ENCODE measurements at regions not wholly inside any gene's neighbourhood (a gene's known extent, or its start where the extent isn't known, plus 50 kb on each side); places are given as distances from the start of the nearest gene placed in this dataset.

DNA sequence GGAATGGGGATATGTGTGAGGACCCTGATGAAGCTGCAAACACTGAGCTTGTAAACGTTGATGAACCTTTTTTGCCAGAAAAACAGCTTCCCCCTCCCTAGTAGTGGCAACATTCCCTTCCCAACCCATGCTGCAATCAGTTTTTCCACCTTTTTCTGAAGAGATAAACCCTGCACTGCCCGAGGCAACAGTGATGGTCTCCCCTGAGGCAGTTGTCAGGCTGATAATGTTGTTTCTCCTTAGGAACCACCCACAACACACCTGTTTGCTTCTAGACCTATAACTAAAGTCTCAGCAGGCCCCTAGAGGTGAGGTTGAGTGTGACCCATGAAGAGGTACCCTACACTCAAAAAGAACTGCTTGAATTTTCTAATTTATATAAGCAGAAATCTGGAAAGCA, 922.4 kb upstream of the ADGRL4 start:
- no peak overlapping the region for H3K4me3 ChIP-seq (replicated peaks; ENCODE audit: low read depth, low read length)
- TF ChIP-seq, protein P1, sequence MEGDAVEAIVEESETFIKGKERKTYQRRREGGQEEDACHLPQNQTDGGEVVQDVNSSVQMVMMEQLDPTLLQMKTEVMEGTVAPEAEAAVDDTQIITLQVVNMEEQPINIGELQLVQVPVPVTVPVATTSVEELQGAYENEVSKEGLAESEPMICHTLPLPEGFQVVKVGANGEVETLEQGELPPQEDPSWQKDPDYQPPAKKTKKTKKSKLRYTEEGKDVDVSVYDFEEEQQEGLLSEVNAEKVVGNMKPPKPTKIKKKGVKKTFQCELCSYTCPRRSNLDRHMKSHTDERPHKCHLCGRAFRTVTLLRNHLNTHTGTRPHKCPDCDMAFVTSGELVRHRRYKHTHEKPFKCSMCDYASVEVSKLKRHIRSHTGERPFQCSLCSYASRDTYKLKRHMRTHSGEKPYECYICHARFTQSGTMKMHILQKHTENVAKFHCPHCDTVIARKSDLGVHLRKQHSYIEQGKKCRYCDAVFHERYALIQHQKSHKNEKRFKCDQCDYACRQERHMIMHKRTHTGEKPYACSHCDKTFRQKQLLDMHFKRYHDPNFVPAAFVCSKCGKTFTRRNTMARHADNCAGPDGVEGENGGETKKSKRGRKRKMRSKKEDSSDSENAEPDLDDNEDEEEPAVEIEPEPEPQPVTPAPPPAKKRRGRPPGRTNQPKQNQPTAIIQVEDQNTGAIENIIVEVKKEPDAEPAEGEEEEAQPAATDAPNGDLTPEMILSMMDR (IDR thresholded peaks at IDR 0.05; ENCODE audit: low read depth, low read length, missing control alignments): no peak
- no peak for DNase-seq (ENCODE audit: extremely low read depth, low read depth)

DNA sequence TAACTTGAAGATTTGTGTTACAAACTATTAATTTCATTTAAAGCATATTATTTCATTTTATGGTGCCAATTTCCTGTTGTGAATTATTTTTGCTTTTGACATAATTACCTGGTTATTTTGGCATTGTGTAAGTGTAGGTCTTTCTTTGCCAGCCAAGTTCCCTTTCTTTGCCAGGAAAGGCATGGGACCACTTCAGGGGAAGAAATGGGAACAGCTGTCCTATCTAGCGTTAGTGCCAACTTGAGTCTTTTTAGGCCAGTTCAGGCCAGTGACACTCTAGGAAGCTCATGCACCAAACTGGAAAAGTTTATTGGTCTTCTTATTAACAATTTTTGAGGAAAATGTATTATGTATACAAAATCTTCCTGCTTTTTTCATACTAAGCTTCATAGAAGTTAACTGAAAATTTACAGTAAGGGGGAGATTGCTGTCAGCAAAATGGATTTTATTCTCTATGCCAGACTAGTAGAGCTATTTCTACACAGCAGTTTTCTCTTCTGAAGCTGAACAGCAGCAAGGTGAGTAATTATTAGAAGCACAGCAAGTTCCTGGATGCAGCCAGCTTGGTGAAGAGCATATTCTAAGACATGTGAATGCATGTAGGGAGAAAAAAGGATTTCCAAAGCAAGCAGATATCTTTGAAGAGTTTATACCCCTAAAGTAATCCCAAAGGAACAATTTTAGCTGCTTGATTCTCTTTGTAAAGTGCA, 914.6 kb upstream of the ADGRL4 start:
- no peak overlapping the region for H3K4me3 ChIP-seq (replicated peaks; ENCODE audit: low read depth, low read length)
- TF ChIP-seq, protein P1 (IDR thresholded peaks at IDR 0.05; ENCODE audit: low read depth, low read length, missing control alignments): no peak
- DNase-seq (ENCODE audit: extremely low read depth, low read depth): no peak

DNA sequence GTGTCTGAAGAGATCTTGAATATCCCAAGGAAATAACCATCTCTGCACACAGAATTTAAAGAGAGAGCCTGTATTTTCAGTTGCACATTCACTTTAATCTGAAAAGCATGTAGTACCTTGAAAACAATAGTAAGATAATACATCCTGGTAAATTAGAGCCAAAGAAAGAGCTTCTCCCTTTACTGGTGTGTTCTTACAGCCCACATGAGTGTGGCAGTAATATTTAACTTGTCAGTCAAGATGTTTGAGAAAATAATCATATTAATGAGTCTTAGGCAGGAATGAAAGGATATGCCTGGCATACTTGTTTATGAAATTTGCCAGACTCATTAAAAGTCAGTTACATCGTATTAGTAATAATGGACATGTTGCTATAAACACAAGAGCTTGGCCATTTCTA, 908.4 kb upstream of the ADGRL4 start:
- no peak for DNase-seq (ENCODE audit: extremely low read depth, low read depth)
- TF ChIP-seq, protein P1 (IDR thresholded peaks at IDR 0.05; ENCODE audit: low read depth, low read length, missing control alignments): no peak
- no peak overlapping the region for H3K4me3 ChIP-seq (replicated peaks; ENCODE audit: low read depth, low read length)

DNA sequence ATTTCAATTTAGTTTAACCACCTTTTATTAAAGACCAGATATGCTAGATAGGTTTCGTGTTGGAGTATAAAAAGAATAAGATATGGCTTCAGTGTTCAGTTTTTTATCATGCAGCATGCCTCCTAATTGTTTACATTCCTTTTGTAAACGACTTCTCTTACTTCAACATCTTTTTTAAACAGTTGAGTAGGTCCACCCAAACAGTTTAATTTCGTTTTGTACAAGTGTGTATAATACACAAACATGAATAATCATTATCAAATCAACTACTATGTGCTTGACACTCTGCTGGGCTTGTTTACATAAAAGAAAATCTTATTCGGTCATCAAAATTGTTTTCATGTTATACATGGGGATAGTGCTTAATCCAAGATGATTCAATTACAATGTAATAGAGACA, 906.3 kb upstream of the ADGRL4 start:
- TF ChIP-seq, protein P1 (IDR thresholded peaks at IDR 0.05; ENCODE audit: low read depth, low read length, missing control alignments): no peak
- no peak for DNase-seq (ENCODE audit: extremely low read depth, low read depth)
- no peak overlapping the region for H3K4me3 ChIP-seq (replicated peaks; ENCODE audit: low read depth, low read length)

DNA sequence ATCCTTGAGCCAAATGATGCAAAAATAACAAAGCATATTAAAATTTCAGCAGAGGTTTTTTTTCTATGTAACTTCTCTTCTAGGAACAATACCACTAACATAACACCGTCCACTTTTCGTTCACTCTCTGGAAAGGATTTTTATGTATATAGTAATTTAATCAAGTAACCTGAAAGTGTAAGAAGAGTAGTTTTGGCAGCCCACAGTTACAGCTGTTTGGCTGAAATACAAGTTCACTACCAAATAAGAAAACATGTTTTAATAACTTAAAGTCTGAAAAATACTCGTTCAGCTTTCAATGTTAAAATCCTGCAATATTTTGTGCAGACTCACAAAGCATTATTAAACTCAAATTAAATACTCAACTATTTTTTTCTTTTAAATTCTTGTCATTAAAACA, 896.8 kb upstream of the ADGRL4 start:
- no peak for DNase-seq (ENCODE audit: extremely low read depth, low read depth)
- H3K4me3 ChIP-seq (replicated peaks; ENCODE audit: low read depth, low read length): no peak overlapping the region
- TF ChIP-seq, protein P1 (IDR thresholded peaks at IDR 0.05; ENCODE audit: low read depth, low read length, missing control alignments): no peak

DNA sequence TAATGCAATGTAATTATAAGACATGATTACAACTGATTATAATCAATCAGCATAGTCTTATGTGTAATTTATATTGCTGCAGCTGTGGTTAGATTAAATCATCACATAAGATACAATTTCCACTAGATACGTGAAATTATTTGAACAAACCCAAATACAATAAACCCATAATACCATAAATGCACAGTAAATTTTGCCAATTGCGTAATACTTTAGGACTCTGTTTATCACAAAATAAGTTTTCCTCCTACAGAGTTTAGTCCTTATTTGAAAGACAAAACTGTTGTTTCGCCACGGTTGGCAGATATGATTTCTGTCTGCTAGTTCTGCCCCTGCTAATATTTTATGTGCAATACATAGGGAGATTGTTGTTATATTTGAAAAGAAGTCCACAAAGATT, 895.9 kb upstream of the ADGRL4 start:
- TF ChIP-seq, protein P1 (IDR thresholded peaks at IDR 0.05; ENCODE audit: low read depth, low read length, missing control alignments): no peak
- H3K4me3 ChIP-seq (replicated peaks; ENCODE audit: low read depth, low read length): no peak overlapping the region
- DNase-seq (ENCODE audit: extremely low read depth, low read depth): no peak

DNA sequence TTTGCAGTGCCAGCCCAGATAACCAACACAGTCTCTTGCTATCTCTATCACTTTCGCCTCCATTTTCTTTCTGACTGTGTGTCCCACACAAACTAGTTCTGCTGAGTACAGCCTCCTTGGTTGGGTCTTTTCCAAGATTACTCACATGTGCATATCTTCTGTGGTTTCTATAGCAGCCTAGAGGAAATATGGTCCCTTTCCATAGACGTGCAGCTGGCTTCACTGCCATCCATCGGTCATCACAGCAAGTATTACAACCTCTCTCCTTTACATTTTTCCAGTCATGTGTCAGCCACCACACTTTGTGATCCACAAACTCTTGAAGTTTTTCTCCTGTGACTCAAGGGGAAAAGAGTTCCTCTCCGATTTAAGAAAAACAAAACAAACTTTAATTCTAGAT, 893.4 kb upstream of the ADGRL4 start:
- TF ChIP-seq, protein P1 (IDR thresholded peaks at IDR 0.05; ENCODE audit: low read depth, low read length, missing control alignments): no peak
- no peak overlapping the region for H3K4me3 ChIP-seq (replicated peaks; ENCODE audit: low read depth, low read length)
- peak; percentile 85 for DNase-seq (ENCODE audit: extremely low read depth, low read depth)
